GM18909 (cell line): ENCODE measurements at regions not wholly inside any gene's neighbourhood (a gene's known extent, or its start where the extent isn't known, plus 50 kb on each side); places are given as distances from the start of the nearest gene placed in this dataset.
"Not testable (repeated sequence)": the region's sequence is repeated elsewhere in the genome, so short reads cannot be mapped to it uniquely, and the experiment has no call there.

Source experiments
- ATAC-seq: cut with Tn5 transposase; IDR thresholded peaks from one replicate; pipeline ENCODE4 v1.9.1; 2021; ENCODE audit warnings: mild to moderate bottlenecking; ENCODE audit not compliant: unreplicated experiment, poor library complexity

GRCh38 chr4:173669460-173670179 is 139.6 kb upstream of the HAND2 start:
- no peak for ATAC-seq

GRCh38 chr4:173661001-173661400 is 131.0 kb upstream of the HAND2 start:
- ATAC-seq, result no peak

- no peak for ATAC-seq
Observed at GRCh38 chr4:173656898-173657297, 126.9 kb upstream of the HAND2 start.

- ATAC-seq, result no peak
Observed at GRCh38 chr4:173652283-173652931, 122.4 kb upstream of the HAND2 start.

GRCh38 chr4:173651651-173652282 is 121.7 kb upstream of the HAND2 start:
- ATAC-seq, result no peak

GRCh38 chr4:173647902-173648301 is 117.9 kb upstream of the HAND2 start:
- ATAC-seq, result no peak

GRCh38 chr4:173642509-173642908 is 112.5 kb upstream of the HAND2 start:
- no peak for ATAC-seq

GRCh38 chr4:173635395-173635794 is 105.4 kb upstream of the HAND2 start:
- ATAC-seq, result no peak

- no peak for ATAC-seq
Observed at GRCh38 chr4:173626277-173626676, 96.2 kb upstream of the HAND2 start.

GRCh38 chr4:173618648-173619047 is 88.6 kb upstream of the HAND2 start:
- ATAC-seq, result not testable (repeated sequence)

GRCh38 chr4:173609158-173609557 is 79.1 kb upstream of the HAND2 start:
- no peak for ATAC-seq

- ATAC-seq, result not testable (repeated sequence)
Observed at GRCh38 chr4:173608632-173609031, 78.6 kb upstream of the HAND2 start.

- ATAC-seq, result no peak
Observed at GRCh38 chr4:173591760-173592159, 61.7 kb upstream of the HAND2 start.

- no peak for ATAC-seq
Observed at GRCh38 chr4:173590697-173591096, 60.7 kb upstream of the HAND2 start.

- ATAC-seq, result no peak
Observed at GRCh38 chr4:173585876-173586572, 56.0 kb upstream of the HAND2 start.

GRCh38 chr4:173584506-173584905 is 54.5 kb upstream of the HAND2 start:
- no peak for ATAC-seq
